Stimulated activated CD4-positive, alpha-beta T cell treated with anti-CD3 and anti-CD28 coated beads, Interleukin-15, amount 100 ng/mL, for 1 hour (primary cell): ENCODE measurements at regions not wholly inside any gene's neighbourhood (a gene's known extent, or its start where the extent isn't known, plus 50 kb on each side); places are given as distances from the start of the nearest gene placed in this dataset.
"Not testable (repeated sequence)": the region's sequence is repeated elsewhere in the genome, so short reads cannot be mapped to it uniquely, and the experiment has no call there.

Experiments
- DNase-seq, 2 donors: peaks; one replicate each; pipeline ENCODE4 v3.0.0-alpha.2; 2020; ENCODE audit warnings: low read depth in 1 of 2, low spot score in 1 of 2

GRCh38 chrY:7320171-7320570, 408.6 kb upstream of the AMELY start:
- DNase-seq: not testable (repeated sequence)

GRCh38 chrY:7318122-7318521, 406.6 kb upstream of the AMELY start:
- DNase-seq: no peak

- no peak for DNase-seq
These were observed 406.0 kb upstream of the AMELY start for GRCh38 chrY:7317571-7317970.

GRCh38 chrY:7310482-7311269, 399.1 kb upstream of the AMELY start:
- peak; percentile 24 to 28 for DNase-seq

- no peak for DNase-seq
These were observed 397.3 kb upstream of the AMELY start for GRCh38 chrY:7308816-7309215.

- DNase-seq: no peak
These were observed 390.8 kb upstream of the AMELY start for GRCh38 chrY:7302306-7302705.

- DNase-seq: no peak
These were observed 388.4 kb upstream of the AMELY start for GRCh38 chrY:7299960-7300359.

- no peak for DNase-seq
These were observed 380.6 kb upstream of the AMELY start for GRCh38 chrY:7292113-7292512.

- no peak for DNase-seq
These were observed 378.6 kb upstream of the AMELY start for GRCh38 chrY:7289889-7290833.

- no peak for DNase-seq
These were observed 377.1 kb upstream of the AMELY start for GRCh38 chrY:7288611-7289010.

- DNase-seq: not testable (repeated sequence)
These were observed 376.4 kb upstream of the AMELY start for GRCh38 chrY:7287963-7288362.

GRCh38 chrY:7285388-7285787, 373.8 kb upstream of the AMELY start:
- DNase-seq: no peak

- DNase-seq: no peak
These were observed 371.4 kb upstream of the AMELY start for GRCh38 chrY:7283001-7283400.

- DNase-seq: not testable (repeated sequence)
These were observed 368.7 kb upstream of the AMELY start for GRCh38 chrY:7280151-7280740.

- no peak for DNase-seq
These were observed 364.2 kb upstream of the AMELY start for GRCh38 chrY:7275751-7276150.

GRCh38 chrY:7275014-7275413, 363.5 kb upstream of the AMELY start:
- no peak for DNase-seq

- DNase-seq: no peak
These were observed 362.9 kb upstream of the AMELY start for GRCh38 chrY:7274369-7274913.

- peak; percentile 73 to 85 for DNase-seq
These were observed 362.1 kb upstream of the AMELY start for GRCh38 chrY:7273587-7274203.

GRCh38 chrY:7272556-7273195, 361.1 kb upstream of the AMELY start:
- DNase-seq: peak in 1 of 2 donors; percentile 32

GRCh38 chrY:7263773-7264172, 352.2 kb upstream of the AMELY start:
- DNase-seq: no peak
